Right lobe of liver (tissue), 6 donors: ENCODE measurements at regions not wholly inside any gene's neighbourhood (a gene's known extent, or its start where the extent isn't known, plus 50 kb on each side); places are given as distances from the start of the nearest gene placed in this dataset.
"Not testable (repeated sequence)": the region's sequence is repeated elsewhere in the genome, so short reads cannot be mapped to it uniquely, and the experiment has no call there.

Experiments used
- ATAC-seq, 4 donors: fragments of 200-7000 bp; cut with Tn5 transposase; one replicate each; pipeline ENCODE4 v1.9.1; 2020; ENCODE audit warnings: mild to moderate bottlenecking in 4 of 4, moderate library complexity in 4 of 4
- DNase-seq, 3 donors: peaks; one replicate each; pipeline ENCODE4 v3.0.0-alpha.2; 2020
- H3K27ac ChIP-seq, 3 donors: fragments of 200-600 bp; one replicate each; pipeline ENCODE4 v1.8.0; 2022
- H3K27me3 ChIP-seq, 2 donors: fragments of 200-600 bp; one replicate each; pipeline ENCODE4 v1.8.0; 2022
- H3K36me3 ChIP-seq, 4 donors: fragments of 200-600 bp; sonication (generic) in 1 of 4; one replicate each; pipeline versions ENCODE4 v1.5.1 to v1.8.0; 2017 to 2022; ENCODE audit warnings: control low read depth in 1 of 4
- H3K4me1 ChIP-seq, 4 donors: fragments of 200-600 bp; sonication (generic) in 1 of 4; one replicate each; pipeline versions ENCODE4 v1.5.1 to v1.8.0; 2017 to 2022; ENCODE audit warnings: control low read depth in 1 of 4
- H3K4me3 ChIP-seq, 3 donors: fragments of 200-600 bp; one replicate each; pipeline ENCODE4 v1.8.0; 2022
- H3K9me3 ChIP-seq, 4 donors: fragments of 200-600 bp; sonication (generic) in 1 of 4; one replicate each; pipeline versions ENCODE4 v1.5.1 to v1.8.0; 2017 to 2022; ENCODE audit warnings: control low read depth in 1 of 4
- CTCF ChIP-seq, 4 donors: fragments of 200-600 bp in 3 of 4; fragments of 450-650 bp in 1 of 4; IDR thresholded peaks; one replicate each; pipeline versions ENCODE4 v1.5.1 to v1.8.0; 2016 to 2022; ENCODE audit warnings: antibody characterized with exemption in 4 of 4, mild to moderate bottlenecking in 2 of 4
- POLR2A ChIP-seq: fragments of 450-650 bp; IDR thresholded peaks from one replicate; pipeline ENCODE4 v1.6.1; 2017; ENCODE audit warnings: antibody characterized with exemption, mild to moderate bottlenecking
- WGBS: methylation state at CpG from one replicate; pipeline ENCODE4 v1.1.6; 2018; ENCODE audit warnings: low coverage, low lambda C conversion rate; ENCODE audit not compliant: insufficient coverage; ENCODE audit errors: missing lambda C conversion rate; 5-methylcytosine and 5-hydroxymethylcytosine counted together
- intact Hi-C, 2 donors: fragments of 100-400 bp; cut with DNase I; formaldehyde crosslinking; loops; one replicate each; pipeline versions ENCODE4 v1.11.2 to v1.14.1; 2022
- donor health status: DM: no; HTN: yes; CAD: no.
- donor health status: DM: no; HTN: no; CAD: no.
- donor health status: DM: no; HTN: no; CAD: no.
- donor health status: DM: no; HTN: yes; CAD: no.
- donor health status: DM: no; HTN: yes; CAD: no.

- DNase-seq = no peak
- WGBS = 41% methylated on average over 4 of the region's 4 CpGs
- no peak for TF ChIP-seq CTCF (IDR thresholded peaks at IDR 0.05)
- TF ChIP-seq POLR2A = no peak
- intact Hi-C loops = no loop called here
- Histone ChIP-seq H3K4me1 (no peaks in the 10 kb centered on the region), H3K27me3 (no peaks in the 10 kb centered on the region), H3K4me3 (no peak overlapping the region), H3K36me3 (no peaks in the 10 kb centered on the region), H3K27ac (no peak overlapping the region), H3K9me3 (no peaks in the 10 kb centered on the region)
- ATAC-seq = no peak
Observed at GRCh38 chr13:30061217-30061616, 210.8 kb upstream of the UBL3 start.

GRCh38 chr13:30058429-30058828 lies 208.0 kb upstream of the UBL3 start:
- Histone ChIP-seq H3K27me3 (no peaks in the 10 kb centered on the region), H3K9me3 (no peaks in the 10 kb centered on the region), H3K36me3 (no peaks in the 10 kb centered on the region), H3K27ac (no peak overlapping the region), H3K4me3 (no peak overlapping the region), H3K4me1 (no peaks in the 10 kb centered on the region)
- 73% methylated on average over 3 of the region's 3 CpGs for WGBS
- ATAC-seq (no peak), DNase-seq (no peak)
- intact Hi-C loops = no loop called here
- no peak for TF ChIP-seq POLR2A
- no peak for TF ChIP-seq CTCF (IDR thresholded peaks at IDR 0.05)

GRCh38 chr13:30054546-30054945 lies 204.1 kb upstream of the UBL3 start:
- ATAC-seq, H3K27ac ChIP-seq, DNase-seq, H3K9me3 ChIP-seq, H3K4me1 ChIP-seq, H3K27me3 ChIP-seq, H3K4me3 ChIP-seq, H3K36me3 ChIP-seq, intact Hi-C loops: not testable (repeated sequence)
- 57% methylated on average over 5 of the region's 5 CpGs for WGBS

GRCh38 chr13:30053939-30054338 lies 203.5 kb upstream of the UBL3 start:
- 0% methylated on average over 1 of the region's 4 CpGs for WGBS
- no peak for ATAC-seq

GRCh38 chr13:30052120-30052519 lies 201.7 kb upstream of the UBL3 start:
- Histone ChIP-seq H3K36me3 (no peaks in the 10 kb centered on the region), H3K27ac (no peak overlapping the region), H3K9me3 (no peaks in the 10 kb centered on the region), H3K4me3 (no peak overlapping the region), H3K27me3 (no peaks in the 10 kb centered on the region), H3K4me1 (no peaks in the 10 kb centered on the region)
- WGBS = 32% methylated on average over 7 of the region's 7 CpGs
- DNase-seq (no peak), ATAC-seq (no peak)
- intact Hi-C loops = no loop called here
- no peak for TF ChIP-seq CTCF (IDR thresholded peaks at IDR 0.05)
- TF ChIP-seq POLR2A = no peak

More at GRCh38 chr13:30053939-30054338, 203.5 kb upstream of the UBL3 start:
- no peaks in the 10 kb centered on the region for H3K36me3 ChIP-seq
- TF ChIP-seq CTCF (IDR thresholded peaks at IDR 0.05) (no peak), POLR2A (no peak)
- H3K9me3 ChIP-seq = no peaks in the 10 kb centered on the region
- H3K27me3 ChIP-seq = no peaks in the 10 kb centered on the region
- H3K4me1 ChIP-seq = no peaks in the 10 kb centered on the region
- no peak overlapping the region for H3K27ac ChIP-seq
- no peak overlapping the region for H3K4me3 ChIP-seq
- intact Hi-C loops = no loop called here
- no peak for DNase-seq
